GM23338 (cell line): ENCODE measurements at regions not wholly inside any gene's neighbourhood (a gene's known extent, or its start where the extent isn't known, plus 50 kb on each side); places are given as distances from the start of the nearest gene placed in this dataset.

Source experiments
- ATAC-seq: fragments of 200-7000 bp; cut with Tn5 transposase; 3 replicates; pipeline ENCODE4 v1.9.1; 2020
- DNase-seq: peaks from one replicate; pipeline ENCODE4 v3.0.0-alpha.2; 2015; ENCODE audit warnings: low spot score
- H2AFZ ChIP-seq: fragments of 200-600 bp; sonication (generic); 2 replicates; pipeline ENCODE4 v1.8.0; 2016; ENCODE audit warnings: antibody characterized with exemption, mild to moderate bottlenecking, moderate library complexity
- H3F3A ChIP-seq: fragments of 200-600 bp; sonication (generic); replicated peaks from 2 replicates; pipeline ENCODE4 v1.8.0; 2017; ENCODE audit warnings: antibody characterized with exemption, mixed run types, low read depth
- H3K27ac ChIP-seq: fragments of 200-600 bp; sonication (generic); 2 replicates; pipeline ENCODE4 v1.6.1; 2016; ENCODE audit warnings: low read depth
- H3K27me3 ChIP-seq: fragments of 200-600 bp; sonication (generic); 2 replicates; pipeline ENCODE4 v1.8.0; 2016; ENCODE audit warnings: mild to moderate bottlenecking, mixed run types, moderate library complexity; ENCODE audit not compliant: insufficient read depth
- H3K36me3 ChIP-seq: fragments of 200-600 bp; sonication (generic); 2 replicates; pipeline ENCODE4 v1.8.0; 2016; ENCODE audit warnings: mild to moderate bottlenecking; ENCODE audit not compliant: insufficient read depth
- H3K4me1 ChIP-seq: fragments of 200-600 bp; sonication (generic); 2 replicates; pipeline ENCODE4 v1.8.0; 2016; ENCODE audit warnings: mild to moderate bottlenecking, moderate library complexity; ENCODE audit not compliant: insufficient read depth
- H3K4me2 ChIP-seq: fragments of 200-600 bp; sonication (generic); 2 replicates; pipeline ENCODE4 v1.7.1; 2017; ENCODE audit warnings: mixed run types
- H3K4me3 ChIP-seq: fragments of 200-600 bp; sonication (generic); 2 replicates; pipeline ENCODE4 v1.6.1; 2016; ENCODE audit warnings: mixed run types
- H3K79me2 ChIP-seq: fragments of 200-600 bp; sonication (generic); replicated peaks from 2 replicates; pipeline ENCODE4 v1.8.0; 2017; ENCODE audit warnings: mild to moderate bottlenecking; ENCODE audit not compliant: insufficient read depth
- H3K9me2 ChIP-seq: fragments of 200-600 bp; sonication (generic); 2 replicates; pipeline ENCODE4 v1.8.0; 2017; ENCODE audit not compliant: insufficient read depth
- H4K20me1 ChIP-seq: fragments of 200-600 bp; sonication (generic); replicated peaks from 2 replicates; pipeline ENCODE4 v1.8.0; 2017; ENCODE audit warnings: mild to moderate bottlenecking; ENCODE audit not compliant: insufficient read depth
- H3K27ac Mint-ChIP-seq: 2 replicates; pipeline ENCODE4 v1.8.0; 2020; ENCODE audit warnings: inconsistent platforms, mild to moderate bottlenecking, moderate library complexity, mixed read lengths
- H3K27me3 Mint-ChIP-seq: 3 replicates; pipeline ENCODE4 v1.8.0; 2022; ENCODE audit warnings: low read depth, mild to moderate bottlenecking, moderate library complexity, mixed read lengths, inconsistent platforms; ENCODE audit not compliant: insufficient read depth, poor library complexity
- H3K36me3 Mint-ChIP-seq: 3 replicates; pipeline ENCODE4 v1.8.0; 2021; ENCODE audit warnings: low read depth, mild to moderate bottlenecking, inconsistent platforms, moderate library complexity, mixed read lengths
- H3K4me1 Mint-ChIP-seq: 3 replicates; pipeline ENCODE4 v1.8.0; 2020; ENCODE audit warnings: mild to moderate bottlenecking, inconsistent platforms, mixed read lengths
- H3K4me3 Mint-ChIP-seq: 3 replicates; pipeline ENCODE4 v1.8.0; 2021; ENCODE audit warnings: moderate library complexity, mild to moderate bottlenecking, inconsistent platforms, mixed read lengths
- H3K9me3 Mint-ChIP-seq: 3 replicates; pipeline ENCODE4 v1.8.0; 2020; ENCODE audit warnings: moderate library complexity, mild to moderate bottlenecking, inconsistent platforms, mixed read lengths
- CREB1 ChIP-seq: fragments of 250-450 bp; sonication (Bioruptor Pico); IDR thresholded peaks from 2 replicates; pipeline ENCODE4 v1.5.0; 2020; ENCODE audit warnings: low read depth, mild to moderate bottlenecking, moderate library complexity
- CTCF ChIP-seq, 2 experiments: fragments of 200-600 bp in 1 of 2; sonication (generic) in 1 of 2; conservative IDR thresholded peaks; 2 replicates each; pipeline versions ENCODE4 v1.5.1 to v1.6.1; 2016 to 2017; ENCODE audit warnings: antibody characterized with exemption in 2 of 2, low read depth in 2 of 2, mild to moderate bottlenecking in 2 of 2, moderate library complexity in 1 of 2
- ETS1 ChIP-seq: IDR thresholded peaks from 2 replicates; pipeline ENCODE4 v1.6.1; 2016; ENCODE audit warnings: antibody characterized with exemption
- EZH2 ChIP-seq: fragments of 200-600 bp; sonication (generic); IDR thresholded peaks from one replicate; pipeline ENCODE4 v1.8.0; 2017; ENCODE audit warnings: antibody characterized with exemption, mild to moderate bottlenecking, low read depth; ENCODE audit not compliant: unreplicated experiment
- EZH2phosphoT487 ChIP-seq: fragments of 200-600 bp; sonication (generic); IDR thresholded peaks from one replicate; pipeline ENCODE4 v1.8.1; 2018; ENCODE audit warnings: antibody characterized with exemption; ENCODE audit not compliant: unreplicated experiment
- NANOG ChIP-seq: IDR thresholded peaks from 2 replicates; pipeline ENCODE4 v1.6.1; 2016; ENCODE audit warnings: antibody characterized with exemption, borderline replicate concordance
- ZNF114 ChIP-seq: fragments of 250-450 bp; sonication (Bioruptor Pico); IDR thresholded peaks from 2 replicates; pipeline ENCODE4 v1.5.0; 2020; ENCODE audit warnings: mild to moderate bottlenecking, moderate library complexity
- ZNF331 ChIP-seq: fragments of 250-450 bp; sonication (Bioruptor Pico); IDR thresholded peaks from 2 replicates; pipeline ENCODE4 v1.5.0; 2020; ENCODE audit warnings: low read depth, mild to moderate bottlenecking, moderate library complexity

- TF ChIP-seq CTCF (conservative IDR thresholded peaks at IDR 0.05; ENCODE audit: low read depth in 2 of 2) = no peak
Observed at GRCh38 chr15:29622637-29623036, 199.6 kb downstream of the TJP1 start (continued).

GRCh38 chr15:29621616-29622015 lies 200.7 kb downstream of the TJP1 start:
- no peak for TF ChIP-seq EZH2phosphoT487
- Histone ChIP-seq H3K27ac (no peak overlapping the region), H3K4me1 (no peaks in the 10 kb centered on the region), H3K36me3 (no peaks in the 10 kb centered on the region), H3F3A (no peaks in the 10 kb centered on the region), H4K20me1 (no peaks in the 10 kb centered on the region), H3K4me3 (no peak overlapping the region), H3K9me2 (no peaks in the 10 kb centered on the region), H3K79me2 (no peaks in the 10 kb centered on the region), H3K4me2 (no peak overlapping the region), H3K27me3 (no peaks in the 10 kb centered on the region), H2AFZ (no peak overlapping the region)
- no peak overlapping the region for H3K27ac Mint-ChIP-seq
- no peak overlapping the region for H3K4me3 Mint-ChIP-seq
- no peaks in the 10 kb centered on the region for H3K27me3 Mint-ChIP-seq
- no peaks in the 10 kb centered on the region for H3K4me1 Mint-ChIP-seq
- DNase-seq = no peak
- H3K9me3 Mint-ChIP-seq = peaks cover 3% of the 10 kb centered on the region; the same call in 2 of the 3 replicates
- ATAC-seq = no peak
- H3K36me3 Mint-ChIP-seq = no peaks in the 10 kb centered on the region

GRCh38 chr15:29618586-29618985 lies 203.7 kb downstream of the TJP1 start:
- Mint-ChIP-seq H3K4me1 (peaks cover 3% of the 10 kb centered on the region; the same call in 1 of the 3 replicates), H3K36me3 (peaks cover 2% of the 10 kb centered on the region; the same call in 1 of the 3 replicates), H3K9me3 (peaks cover 4% of the 10 kb centered on the region; the same call in 2 of the 3 replicates), H3K27me3 (no peaks in the 10 kb centered on the region), H3K27ac (no peak overlapping the region), H3K4me3 (no peak overlapping the region)
- Histone ChIP-seq H3F3A (no peaks in the 10 kb centered on the region), H3K4me2 (no peak overlapping the region), H2AFZ (no peak overlapping the region; the same call in 1 of the 2 replicates), H3K4me1 (no peaks in the 10 kb centered on the region), H3K4me3 (no peak overlapping the region), H4K20me1 (no peaks in the 10 kb centered on the region), H3K79me2 (no peaks in the 10 kb centered on the region), H3K9me2 (peaks cover 10% of the 10 kb centered on the region), H3K36me3 (no peaks in the 10 kb centered on the region), H3K27ac (no peak overlapping the region), H3K27me3 (no peaks in the 10 kb centered on the region)
- DNase-seq = no peak
- TF ChIP-seq ZNF114 (CRISPR knock-in tag) (no peak), CREB1 (no peak), EZH2phosphoT487 (no peak), ZNF331 (CRISPR knock-in tag) (no peak), NANOG (no peak), EZH2 (no peak), ETS1 (no peak)
- no peak for ATAC-seq
